ENCODE measurements at regions not wholly inside any gene's neighbourhood (a gene's known extent, or its start where the extent isn't known, plus 50 kb on each side); places are given as distances from the start of the nearest gene placed in this dataset.

- DNase-seq (ENCODE audit: low read depth in 2 of 2): no peak
Observed at GRCh38 chr5:2148312-2149194, 265.8 kb upstream of the IRX4 start.

- no peak for DNase-seq (ENCODE audit: low read depth in 2 of 2)
Observed at GRCh38 chr5:2147504-2148311, 265.0 kb upstream of the IRX4 start.

- DNase-seq (ENCODE audit: low read depth in 2 of 2): no peak
Observed at GRCh38 chr5:2143646-2144353, 261.1 kb upstream of the IRX4 start.

GRCh38 chr5:2143088-2143487 is 260.4 kb upstream of the IRX4 start:
- no peak for DNase-seq (ENCODE audit: low read depth in 2 of 2)

GRCh38 chr5:2142456-2142954 is 259.8 kb upstream of the IRX4 start:
- no peak for DNase-seq (ENCODE audit: low read depth in 2 of 2)

DNA sequence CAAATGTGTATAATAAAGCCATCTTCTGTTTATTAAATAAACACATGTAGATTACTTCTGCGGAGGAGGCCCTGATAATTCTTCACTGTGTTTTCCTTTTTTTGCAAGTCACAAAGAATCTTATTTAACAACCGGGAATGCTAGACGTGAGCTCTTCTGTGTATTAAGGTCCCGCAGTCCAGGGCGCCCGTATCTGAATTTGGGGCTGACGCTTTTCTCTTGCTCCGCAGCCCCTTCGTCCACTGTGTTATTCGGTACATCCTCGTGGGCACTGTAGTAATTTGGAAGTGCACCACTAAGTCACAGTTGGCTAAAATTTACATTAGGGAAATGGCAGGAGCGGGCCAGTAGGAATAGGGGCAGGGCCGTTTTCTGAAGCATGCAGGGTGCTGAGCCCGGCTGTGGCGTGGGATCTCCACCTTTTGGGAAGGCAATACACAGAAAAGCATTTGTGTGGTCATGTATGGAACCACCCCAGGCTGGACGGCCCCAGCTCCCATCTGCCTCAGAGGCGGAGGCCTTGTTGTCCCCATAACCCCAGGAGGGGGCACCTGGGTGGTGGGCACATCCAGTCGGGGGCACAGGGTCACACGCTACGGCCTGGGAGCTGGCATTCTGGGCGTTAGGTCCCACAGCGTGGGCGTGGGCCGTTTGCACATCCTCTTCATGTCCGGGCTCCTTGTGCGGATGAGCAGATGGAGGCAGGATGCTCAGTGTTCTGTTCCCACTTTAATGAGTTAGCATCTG is 258.7 kb upstream of the IRX4 start:
- no peak for DNase-seq (ENCODE audit: low read depth in 2 of 2)

DNA sequence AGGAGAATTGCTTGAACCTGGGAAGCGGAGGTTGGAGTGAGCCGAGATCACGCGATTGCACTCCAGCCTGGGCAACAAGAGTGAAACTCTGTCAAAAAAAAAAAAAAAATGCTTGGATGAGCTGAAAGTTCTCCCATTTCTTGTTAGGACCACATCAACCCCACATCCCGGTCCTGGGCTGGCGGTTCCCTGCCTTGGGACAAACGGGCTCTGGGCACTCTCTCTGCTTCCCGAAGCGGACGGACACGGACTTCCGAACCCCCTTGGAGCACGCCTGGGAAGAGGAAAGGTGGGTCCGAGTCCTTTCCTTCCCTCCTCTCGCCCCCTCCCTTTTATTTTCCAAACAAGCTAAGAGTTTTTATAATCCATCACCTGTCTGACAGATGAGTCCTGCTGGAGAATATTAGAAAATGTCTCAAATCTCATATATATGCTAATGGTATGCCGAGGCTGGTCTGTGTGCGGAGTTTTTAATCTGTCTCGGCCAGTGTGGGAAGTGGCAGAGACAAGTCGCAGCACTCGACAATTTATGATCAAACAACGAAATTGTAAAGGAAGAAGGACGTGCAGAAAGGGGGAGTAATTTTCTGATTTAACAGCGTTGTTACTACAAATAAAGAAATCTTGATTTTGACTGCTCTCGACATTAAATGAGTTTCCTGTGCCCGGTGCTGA is 257.9 kb upstream of the IRX4 start:
- no peak for DNase-seq (ENCODE audit: low read depth in 2 of 2)

GRCh38 chr5:2139478-2139877 is 256.8 kb upstream of the IRX4 start:
- DNase-seq (ENCODE audit: low read depth in 2 of 2): no peak

DNA sequence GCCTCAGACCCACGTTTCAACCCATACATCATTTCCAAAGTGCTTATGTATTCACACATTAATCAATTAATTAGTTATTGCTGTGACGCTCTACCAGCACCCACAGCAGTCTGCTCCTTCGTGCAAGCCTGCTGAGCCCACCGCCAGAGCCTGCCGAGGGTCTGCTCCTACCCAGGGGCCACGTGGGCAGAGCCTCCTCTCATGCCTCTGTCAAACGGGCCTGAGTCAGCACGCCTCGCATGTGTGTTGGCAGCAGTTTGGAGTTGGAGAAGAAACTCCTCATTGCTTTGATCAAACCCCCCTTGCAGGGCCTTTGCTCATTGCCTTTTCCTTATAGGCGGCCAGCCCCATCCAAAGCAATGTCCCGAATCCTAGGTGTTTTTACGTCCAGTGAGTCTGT is 256.2 kb upstream of the IRX4 start:
- DNase-seq (ENCODE audit: low read depth in 2 of 2): no peak

- DNase-seq (ENCODE audit: low read depth in 2 of 2): no peak
Observed at GRCh38 chr5:2137444-2138050, 254.8 kb upstream of the IRX4 start.

DNA sequence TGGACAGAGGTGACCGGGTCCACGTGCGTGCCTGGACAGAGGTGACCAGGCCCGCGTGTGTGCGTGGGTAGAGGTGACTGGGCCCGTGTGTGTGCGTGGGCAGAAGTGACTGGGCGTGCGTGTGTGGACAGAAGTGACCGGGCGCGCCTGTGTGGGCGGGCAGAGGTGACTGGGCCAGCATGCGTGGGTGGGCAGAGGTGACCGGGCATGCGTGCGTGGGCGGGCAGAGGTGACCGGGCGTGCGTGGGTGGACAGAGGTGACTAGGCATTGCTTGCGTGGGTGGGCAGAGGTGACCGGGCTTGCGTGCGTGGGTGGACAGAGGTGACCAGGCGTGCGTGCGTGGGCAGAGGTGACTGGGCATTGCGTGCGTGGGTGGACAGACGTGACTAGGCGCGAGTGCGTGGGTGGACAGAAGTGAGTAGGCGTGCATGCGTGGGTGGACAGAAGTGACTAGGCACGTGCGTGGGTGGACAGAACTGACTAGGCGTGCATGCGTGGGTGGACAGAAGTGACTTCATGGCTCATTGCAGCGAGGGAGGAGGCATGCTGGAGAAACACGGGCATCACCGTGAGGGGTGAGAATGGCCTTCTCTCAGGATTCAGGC is 254.1 kb upstream of the IRX4 start:
- DNase-seq (ENCODE audit: low read depth in 2 of 2): no peak

GRCh38 chr5:2135833-2136232 is 253.1 kb upstream of the IRX4 start:
- no peak for DNase-seq (ENCODE audit: low read depth in 2 of 2)

DNA sequence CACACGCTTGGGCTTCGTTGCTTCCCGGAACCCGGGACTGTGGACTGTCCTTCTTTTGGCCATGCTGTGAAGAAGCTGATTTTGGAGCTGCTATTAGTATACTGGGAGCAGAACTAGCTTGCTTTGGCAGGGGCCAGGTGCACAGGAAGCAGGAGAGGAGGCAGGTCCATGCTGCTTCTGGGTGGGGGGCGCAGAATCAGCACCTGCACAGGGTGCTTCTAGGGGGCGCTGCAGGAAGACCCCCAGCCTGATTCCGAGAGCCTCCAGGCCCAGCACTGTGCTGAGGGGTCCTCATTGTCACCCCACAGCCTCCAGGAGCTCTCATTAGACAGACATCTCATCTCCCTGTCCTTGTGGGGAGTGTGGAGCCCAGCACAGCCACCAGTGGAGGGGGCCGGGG is 252.6 kb upstream of the IRX4 start:
- no peak for DNase-seq (ENCODE audit: low read depth in 2 of 2)

- DNase-seq (ENCODE audit: low read depth in 2 of 2): no peak
Observed at GRCh38 chr5:2134543-2135292, 252.0 kb upstream of the IRX4 start.

DNA sequence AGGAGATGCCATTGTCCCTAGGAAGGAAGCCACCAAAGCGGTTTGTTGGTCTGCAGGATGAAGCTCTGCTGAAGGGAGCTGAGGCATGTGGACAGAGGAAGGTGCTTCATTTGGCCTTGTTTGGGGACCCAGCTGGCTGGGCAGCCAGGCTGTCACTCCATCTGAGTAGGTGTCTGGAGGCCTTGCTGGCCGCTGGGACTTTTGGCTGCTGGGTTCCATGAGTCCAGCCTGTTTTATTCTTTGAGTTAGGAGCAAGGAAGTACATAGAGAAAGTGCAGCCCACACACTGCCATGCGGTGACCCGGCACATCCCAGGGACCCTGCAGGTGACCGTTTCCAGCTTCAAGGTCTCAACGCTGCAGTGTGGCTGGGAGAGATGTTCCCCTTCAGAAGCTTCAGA is 251.2 kb upstream of the IRX4 start:
- no peak for DNase-seq (ENCODE audit: low read depth in 2 of 2)

GRCh38 chr5:2133080-2133479 is 250.4 kb upstream of the IRX4 start:
- no peak for DNase-seq (ENCODE audit: low read depth in 2 of 2)

- DNase-seq (ENCODE audit: low read depth in 2 of 2): no peak
Observed at GRCh38 chr5:2132497-2132847, 249.7 kb upstream of the IRX4 start.

- no peak for DNase-seq (ENCODE audit: low read depth in 2 of 2)
Observed at GRCh38 chr5:2131826-2132496, 249.2 kb upstream of the IRX4 start.

DNA sequence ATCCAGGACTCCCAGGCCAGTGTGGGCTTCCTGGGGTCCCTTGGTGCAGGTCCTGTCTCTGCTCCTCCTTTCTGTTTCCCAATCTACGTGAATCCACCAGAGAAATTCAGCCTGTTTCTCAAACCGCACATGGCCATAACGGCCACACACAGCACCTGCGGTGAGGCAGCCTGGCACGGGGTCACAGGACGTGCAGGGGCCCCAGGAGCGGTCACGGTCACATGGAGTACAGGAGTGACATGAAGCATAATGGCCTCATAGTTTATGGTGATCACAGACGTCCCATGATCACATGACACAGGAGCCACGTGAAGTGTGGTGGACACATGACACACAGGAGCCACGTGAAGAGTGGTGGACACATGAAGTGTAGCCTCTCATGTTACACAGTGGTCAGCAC is 248.5 kb upstream of the IRX4 start:
- no peak for DNase-seq (ENCODE audit: low read depth in 2 of 2)
